Urothelium cell line (cell line): ENCODE measurements at regions not wholly inside any gene's neighbourhood (a gene's known extent, or its start where the extent isn't known, plus 50 kb on each side); places are given as distances from the start of the nearest gene placed in this dataset.

Experiments
- DNase-seq: peaks from one replicate; pipeline ENCODE4 v3.0.0; 2011; ENCODE audit warnings: low spot score, mixed read lengths
- FAIRE-seq: peaks from 2 replicates; lab custom pipeline; 2011; peaks lifted over from hg19 to GRCh38; lab: Jason Lieb, UNC

DNA sequence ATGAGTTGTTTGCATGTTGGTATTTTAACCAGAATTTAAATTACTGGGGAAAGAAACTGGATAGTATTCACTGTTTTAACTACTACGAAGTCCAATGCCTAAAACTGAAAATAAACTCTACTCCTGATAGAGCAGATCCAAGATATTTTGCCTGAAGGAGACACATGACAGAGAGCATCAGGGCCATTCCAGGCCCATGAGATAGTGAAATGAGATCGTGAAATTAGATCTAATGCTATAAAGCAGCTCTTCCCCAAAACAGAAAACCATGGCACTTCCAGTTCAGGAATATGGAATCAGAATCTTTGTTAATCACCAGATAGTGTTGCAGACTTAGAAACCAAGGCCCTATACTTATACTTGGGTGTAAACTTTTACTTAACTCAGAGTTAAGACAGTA, 124.3 kb upstream of the CACNA2D1 start:
- FAIRE-seq = no peak

DNA sequence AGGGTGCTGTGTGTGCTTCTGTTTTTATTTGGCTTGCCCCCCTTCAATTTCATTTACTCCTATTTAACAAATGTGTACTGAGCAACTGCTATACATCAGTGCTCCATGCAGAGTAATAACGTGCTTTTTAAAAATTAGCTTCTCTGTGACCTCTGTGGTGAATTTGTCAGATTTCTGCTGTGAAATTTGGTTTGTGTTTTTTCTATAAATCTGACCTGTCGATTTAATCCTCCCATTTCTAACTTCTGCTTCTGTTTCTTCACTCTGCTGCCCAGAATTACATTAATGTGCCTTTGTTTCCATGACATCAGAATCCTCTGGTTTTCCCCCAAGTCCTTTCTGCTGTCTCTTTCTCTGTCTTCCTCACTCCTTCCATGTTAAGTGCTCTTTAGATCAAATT, 123.8 kb upstream of the CACNA2D1 start:
- DNase-seq (no peak), FAIRE-seq (no peak)

More for the DNA sequence above, 124.3 kb upstream of the CACNA2D1 start:
- DNase-seq = no peak

DNA sequence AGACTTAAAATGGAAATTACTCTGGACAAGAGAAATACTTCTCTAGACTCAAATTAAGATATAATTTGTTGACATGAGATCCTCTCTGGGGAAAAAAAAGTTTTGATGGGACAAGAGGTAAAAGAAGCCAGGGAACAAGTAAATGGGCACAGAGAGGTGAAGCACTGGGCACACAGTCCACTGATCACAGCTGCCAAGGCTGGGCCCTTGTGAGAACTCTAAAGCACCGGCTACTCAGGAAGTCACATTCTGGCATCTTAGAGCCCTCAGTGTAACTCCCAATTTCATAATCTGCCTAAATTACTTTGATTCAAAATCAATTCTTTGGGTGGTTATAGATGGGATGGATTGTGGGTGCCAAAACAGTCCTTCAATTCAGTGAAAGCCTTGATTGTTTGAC, 123.2 kb upstream of the CACNA2D1 start:
- DNase-seq (no peak), FAIRE-seq (no peak)

DNA sequence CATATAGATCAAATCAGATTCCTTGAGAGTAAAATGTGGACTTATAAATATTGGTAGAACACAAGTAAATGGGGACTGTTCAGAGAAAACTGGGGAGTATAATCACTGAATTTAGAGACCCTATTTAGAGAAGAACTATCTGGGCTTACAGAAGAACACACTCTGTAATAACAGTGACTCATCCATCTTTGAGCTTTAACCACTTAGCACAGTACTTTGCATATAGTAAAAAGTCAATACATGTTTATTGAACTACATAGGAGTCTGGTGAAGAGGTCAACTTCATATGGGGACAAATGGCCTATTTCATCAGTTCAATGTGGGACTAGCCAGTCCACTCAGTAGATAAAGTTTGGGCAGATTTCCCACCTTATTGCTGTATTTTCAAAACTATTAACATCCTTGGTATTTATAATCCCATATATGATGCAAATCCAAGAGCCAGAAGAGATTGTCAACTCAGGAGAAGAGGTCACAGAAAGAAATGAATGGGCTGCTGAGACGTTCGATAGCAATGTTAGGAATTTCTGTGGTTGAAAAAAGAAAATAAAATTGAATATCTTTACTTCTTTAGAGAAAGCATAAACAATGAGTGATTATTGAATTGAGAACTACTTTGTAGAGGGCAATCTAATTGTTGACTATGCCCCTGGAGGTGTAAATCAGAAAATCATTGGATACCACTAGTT, 119.3 kb upstream of the CACNA2D1 start:
- peak; percentile 39 for DNase-seq
- FAIRE-seq = peak; percentile 52

DNA sequence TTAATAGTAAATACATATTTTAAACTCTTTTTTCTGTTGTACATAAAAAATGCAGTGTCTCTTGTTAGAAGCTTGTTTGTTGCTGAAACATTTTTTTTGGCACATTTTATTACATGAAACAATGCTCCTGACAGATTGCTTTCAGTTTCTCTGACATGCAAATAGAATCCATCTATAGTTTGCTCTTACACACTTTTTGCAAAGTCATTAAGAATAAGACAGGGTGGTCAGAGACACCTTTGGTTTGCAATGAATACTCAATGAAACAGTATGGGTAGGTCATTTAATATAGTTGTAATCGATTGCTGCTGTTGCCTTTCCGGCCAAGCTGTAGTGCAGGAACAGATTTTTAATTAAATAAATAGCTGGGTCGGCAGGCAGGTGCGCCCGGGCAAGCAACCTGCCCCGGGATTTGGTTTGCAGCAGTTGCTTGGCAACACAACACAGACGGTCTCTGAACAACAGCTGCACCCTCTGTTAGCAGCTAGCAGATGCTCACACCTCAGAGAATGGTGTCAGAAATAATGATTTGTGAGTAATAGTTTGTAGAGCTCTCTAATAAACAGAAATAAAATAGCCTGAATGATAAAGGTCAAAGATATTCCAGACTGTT, 115.7 kb upstream of the CACNA2D1 start:
- FAIRE-seq (peak; percentile 65), DNase-seq (peak; percentile 72)

DNA sequence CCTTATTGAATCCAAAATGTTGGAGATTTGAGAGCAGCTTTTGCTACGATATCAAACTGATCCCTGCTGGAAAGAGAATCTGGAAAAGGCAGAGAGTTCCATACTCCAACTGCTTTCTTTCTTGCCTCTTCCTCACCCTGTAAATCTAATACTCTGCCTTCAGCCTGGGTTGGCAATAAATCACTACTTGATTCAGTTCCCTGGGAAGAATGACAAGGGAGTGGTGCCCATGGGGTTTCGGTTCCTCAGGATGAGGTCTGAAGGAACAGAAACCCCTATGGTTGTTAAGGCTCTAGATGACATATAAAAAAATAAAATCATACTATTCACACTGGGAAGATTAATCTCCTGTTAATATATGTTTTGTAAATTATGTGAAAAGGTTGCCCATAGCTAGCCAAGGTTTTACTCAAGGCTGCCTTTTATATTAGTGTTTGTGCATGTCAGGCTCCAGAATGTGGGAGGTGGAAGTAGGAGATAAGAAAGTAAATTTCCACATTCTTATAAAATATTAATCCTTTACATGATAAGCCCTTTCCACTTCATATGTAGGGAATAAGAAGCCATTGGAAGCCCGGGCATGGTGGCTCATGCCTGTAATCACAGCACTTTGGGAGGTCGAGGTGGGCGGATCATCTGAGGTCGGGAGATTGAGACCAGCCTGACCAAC, 106.2 kb upstream of the CACNA2D1 start:
- DNase-seq (no peak), FAIRE-seq (no peak)

DNA sequence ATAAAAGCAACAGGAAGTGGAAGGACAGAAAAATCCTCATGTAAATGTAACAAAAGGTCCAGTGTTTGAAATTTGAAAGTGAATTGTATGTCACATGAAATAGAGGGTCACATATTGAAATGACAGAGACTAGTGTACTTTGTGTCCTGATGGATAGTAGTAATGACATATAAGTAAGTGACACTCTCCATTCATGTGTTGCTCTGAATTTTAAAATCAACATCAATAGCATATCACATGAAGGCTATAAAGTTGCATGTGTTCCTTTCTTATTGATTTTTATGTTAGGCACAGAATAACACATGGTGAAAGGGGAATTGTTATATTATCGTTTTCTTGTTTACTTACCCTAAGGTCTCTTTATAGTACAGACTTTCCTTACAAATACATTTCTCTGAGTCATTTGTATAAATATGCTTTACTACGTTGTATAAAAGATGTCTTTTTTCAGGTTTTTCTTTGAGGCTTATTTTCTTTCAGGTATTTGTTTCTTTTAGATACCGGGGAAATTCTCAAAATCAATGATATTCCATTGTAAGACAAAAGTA, 104.6 kb upstream of the CACNA2D1 start:
- DNase-seq (no peak), FAIRE-seq (no peak)

DNA sequence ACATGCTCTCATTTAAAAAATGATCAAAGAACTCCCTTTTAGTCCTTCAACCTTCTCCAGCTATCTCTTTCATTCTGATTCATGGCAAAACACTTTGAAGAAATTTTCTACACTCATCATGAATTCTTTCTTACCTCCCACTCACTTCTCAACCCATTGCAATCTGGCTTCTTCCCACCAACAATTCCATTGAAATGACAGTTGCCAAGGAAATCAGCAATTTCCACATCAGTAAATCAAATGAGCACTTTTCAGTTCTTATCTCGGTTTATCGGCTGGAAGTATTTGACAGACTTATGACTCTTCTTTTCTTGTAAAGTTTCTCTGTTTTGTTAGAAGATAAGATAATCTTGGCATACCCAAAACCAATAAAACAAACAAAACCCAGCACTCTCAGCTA, 99.1 kb upstream of the CACNA2D1 start:
- peak; percentile 26 for DNase-seq
- FAIRE-seq = peak; percentile 62

DNA sequence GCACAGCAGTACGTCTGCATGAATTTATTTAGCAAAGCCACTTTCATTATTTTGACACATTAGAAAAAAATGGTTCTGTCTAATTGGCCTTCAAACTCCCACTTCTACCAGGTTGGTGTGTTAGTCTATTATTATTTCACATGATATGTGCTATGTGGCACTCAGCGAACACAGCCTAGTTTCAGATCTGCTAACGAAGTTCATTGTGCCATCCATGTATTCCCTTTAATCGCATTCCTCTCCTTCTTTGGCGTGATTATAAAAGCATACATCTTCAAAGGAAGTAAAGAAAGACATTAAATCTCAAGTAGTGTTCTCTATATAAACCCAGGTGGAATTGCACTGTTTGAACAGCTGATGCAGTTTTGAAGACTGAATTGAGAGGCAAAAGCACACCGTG, 96.4 kb upstream of the CACNA2D1 start:
- FAIRE-seq (peak; percentile 35), DNase-seq (no peak)

DNA sequence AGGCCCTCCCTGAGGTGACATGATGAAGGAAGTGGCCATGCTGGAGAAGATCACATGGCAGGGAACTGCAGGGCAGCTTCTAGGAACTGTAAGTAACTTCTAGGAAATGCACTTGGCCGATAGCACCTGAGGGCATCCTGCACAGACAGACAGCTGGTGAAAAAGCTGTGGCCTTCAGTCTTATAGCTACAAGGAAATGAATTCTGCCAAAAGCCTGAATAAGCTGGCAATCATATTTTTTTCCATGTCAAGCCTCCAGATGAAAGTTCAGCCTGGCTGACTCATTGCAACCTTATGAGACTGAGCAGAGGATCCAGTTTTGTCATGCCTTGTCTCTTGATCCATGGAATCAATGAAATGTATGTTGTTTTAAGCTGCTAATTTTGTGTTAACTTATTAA, 91.1 kb upstream of the CACNA2D1 start:
- DNase-seq (no peak), FAIRE-seq (no peak)

DNA sequence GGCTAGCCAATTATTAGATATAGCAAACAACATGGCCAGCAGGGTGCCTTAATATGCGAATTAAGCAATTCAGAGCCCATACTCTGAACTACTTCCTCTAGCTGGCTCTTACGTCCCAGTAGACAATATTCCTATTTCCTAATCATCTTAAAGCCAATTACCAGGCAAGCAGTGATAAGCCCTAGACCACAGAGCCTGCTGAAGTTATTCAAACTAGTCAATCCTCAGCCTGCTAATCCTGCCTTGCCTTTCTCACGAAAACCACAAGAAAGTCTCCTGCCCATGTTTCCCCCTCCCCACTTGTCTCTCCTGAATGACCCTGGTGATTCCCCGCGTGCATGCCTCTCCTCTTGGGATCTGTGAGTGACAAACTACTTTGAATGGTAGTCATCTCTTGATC, 86.8 kb upstream of the CACNA2D1 start:
- no peak for FAIRE-seq
- DNase-seq = no peak

DNA sequence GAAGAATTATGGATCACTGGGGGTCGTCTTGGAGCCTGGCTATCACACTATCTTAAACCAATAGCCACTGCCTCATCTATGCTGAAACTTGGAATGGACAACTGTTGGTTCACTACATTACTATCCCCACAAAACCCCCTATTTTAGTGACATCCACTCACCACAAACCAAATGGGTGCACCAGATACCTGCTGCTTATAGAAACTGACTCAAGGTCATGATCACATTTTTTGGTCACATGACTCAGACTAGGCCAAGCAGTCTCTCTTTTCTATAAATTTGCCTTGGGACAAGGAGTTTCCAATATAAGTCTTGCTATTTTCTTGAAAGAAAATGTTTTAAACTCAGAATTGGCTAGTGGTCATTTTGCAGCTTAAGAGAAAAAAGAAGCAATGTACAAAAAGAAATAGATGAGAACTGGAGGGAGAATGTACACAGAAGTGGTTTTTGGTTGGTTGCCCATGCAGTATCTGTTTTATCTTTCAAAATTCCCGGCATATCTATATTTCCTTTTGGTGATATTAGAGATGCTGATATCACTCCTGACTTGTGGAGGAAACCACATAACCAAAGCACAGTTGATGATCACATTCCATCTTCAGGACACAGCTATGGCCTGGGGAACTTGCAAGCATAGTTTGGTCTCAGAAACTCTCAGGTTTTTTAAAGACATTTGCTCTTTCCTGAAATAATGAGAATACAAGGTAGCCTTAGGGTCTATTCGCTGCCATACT, 85.2 kb upstream of the CACNA2D1 start:
- FAIRE-seq (no peak), DNase-seq (no peak)

DNA sequence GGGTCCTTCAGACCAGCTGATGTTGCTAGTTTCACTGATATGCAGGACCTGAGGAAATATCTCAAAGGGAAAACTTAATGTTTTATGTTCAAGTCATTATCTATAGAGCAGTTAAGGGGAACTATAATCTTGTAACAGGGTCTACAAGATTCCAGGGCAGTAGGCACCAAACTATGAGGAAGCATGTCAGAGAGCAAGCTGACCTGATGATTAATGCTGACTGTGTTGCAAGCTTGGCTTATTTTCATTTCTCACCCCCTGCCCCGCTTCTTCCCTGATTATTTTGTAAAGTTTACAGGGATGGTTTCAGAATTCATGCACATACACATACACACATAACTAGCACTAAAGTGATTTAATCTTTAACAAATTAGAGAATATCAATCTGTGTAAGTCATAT, 84.3 kb upstream of the CACNA2D1 start:
- DNase-seq = no peak
- no peak for FAIRE-seq

DNA sequence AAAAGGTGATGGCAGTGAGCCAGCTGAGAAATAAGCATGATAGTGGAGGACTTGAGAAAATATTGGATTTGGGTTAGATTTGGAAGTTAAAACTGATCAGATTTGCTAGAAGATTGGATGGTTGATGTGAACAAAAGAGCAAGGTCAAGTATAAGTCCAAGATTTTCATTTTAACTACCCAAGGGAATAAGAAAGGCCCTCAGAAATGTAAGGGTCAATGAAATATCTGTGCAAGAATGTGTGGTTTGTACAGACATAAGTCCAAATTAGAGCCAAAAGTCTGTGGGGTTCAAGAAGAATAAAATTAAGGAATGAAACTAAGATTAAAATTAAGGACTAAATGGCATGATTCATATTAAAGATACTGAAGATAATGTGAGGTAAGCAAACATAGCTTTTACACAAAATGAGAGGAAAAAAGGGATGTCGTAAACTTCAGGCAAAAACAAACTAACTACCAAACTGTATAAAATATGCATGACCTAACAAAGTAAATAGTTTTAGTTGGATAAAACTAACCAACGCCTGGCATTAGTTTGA, 78.4 kb upstream of the CACNA2D1 start:
- DNase-seq = no peak
- no peak for FAIRE-seq

DNA sequence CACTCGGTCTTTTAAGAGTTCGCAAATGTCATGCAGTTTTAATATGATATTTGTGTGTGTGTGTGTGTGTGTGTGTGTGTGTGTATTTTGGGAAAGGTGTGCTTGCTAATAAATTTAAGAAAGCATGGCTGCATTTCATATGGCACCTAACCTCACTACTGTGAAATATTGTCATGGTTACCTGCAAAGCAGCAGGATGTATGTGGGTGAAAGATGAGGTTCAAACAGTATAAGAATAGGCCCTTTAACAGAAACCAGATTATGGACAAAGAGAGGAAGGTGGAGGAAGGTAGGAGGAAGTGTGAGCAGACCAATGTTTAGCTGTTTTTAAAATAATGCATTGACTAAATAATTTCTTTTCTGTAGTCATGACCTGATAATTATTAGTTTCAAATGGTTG, 73.5 kb upstream of the CACNA2D1 start:
- FAIRE-seq (peak; percentile 74), DNase-seq (no peak)

DNA sequence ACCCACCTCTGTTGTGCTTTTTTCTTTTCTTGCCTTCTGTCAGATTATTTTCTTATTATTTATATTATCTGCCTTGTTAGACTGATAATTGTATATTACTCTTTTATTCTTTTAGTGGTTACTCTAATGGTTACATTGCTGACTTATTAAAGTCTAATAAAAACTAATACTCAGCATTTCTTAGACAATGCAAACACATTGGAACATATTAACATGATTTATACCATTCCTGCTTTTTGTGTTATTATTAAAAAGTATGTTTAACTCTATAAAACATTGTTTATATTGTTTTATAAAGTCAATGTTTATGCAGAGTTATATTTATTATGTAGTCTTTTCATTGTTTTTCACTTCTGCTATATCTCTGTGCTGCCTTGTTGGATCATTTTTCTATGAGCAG, 68.0 kb upstream of the CACNA2D1 start:
- no peak for FAIRE-seq
- no peak for DNase-seq

DNA sequence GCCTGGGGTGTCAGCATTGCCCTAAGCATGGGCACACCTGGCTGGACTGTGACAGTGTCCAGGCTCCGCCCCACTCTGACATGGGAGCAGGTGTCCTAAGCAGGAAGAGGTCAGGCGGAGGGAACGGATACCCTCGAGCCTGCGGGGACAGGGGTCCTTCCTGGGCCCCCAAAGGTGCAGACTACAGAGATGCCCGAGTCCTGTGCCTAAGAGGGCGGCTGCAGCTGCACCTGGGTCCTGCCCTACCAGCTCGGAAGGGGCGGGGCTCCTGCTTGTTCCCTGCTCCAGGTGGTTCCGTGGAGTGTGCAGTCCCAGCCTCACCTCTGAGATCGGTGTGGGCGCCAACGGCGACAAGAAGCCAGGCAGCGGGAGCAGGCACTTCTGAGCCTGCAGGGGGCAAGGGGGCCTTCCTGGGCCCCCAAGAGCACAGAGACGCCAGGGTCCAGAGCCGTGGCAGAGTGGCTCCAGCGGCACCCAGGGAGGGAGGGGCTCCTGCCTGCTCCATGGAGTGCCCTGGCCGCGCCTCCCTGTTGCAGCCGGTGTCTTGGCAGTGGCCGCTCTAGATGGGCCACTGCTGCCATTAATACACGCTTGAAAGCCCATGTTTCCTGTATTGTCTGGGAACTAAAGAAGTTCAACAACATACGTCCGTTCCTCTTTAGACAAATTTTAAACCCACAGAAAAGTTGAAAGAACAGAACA, 64.5 kb upstream of the CACNA2D1 start:
- FAIRE-seq (no peak), DNase-seq (no peak)

DNA sequence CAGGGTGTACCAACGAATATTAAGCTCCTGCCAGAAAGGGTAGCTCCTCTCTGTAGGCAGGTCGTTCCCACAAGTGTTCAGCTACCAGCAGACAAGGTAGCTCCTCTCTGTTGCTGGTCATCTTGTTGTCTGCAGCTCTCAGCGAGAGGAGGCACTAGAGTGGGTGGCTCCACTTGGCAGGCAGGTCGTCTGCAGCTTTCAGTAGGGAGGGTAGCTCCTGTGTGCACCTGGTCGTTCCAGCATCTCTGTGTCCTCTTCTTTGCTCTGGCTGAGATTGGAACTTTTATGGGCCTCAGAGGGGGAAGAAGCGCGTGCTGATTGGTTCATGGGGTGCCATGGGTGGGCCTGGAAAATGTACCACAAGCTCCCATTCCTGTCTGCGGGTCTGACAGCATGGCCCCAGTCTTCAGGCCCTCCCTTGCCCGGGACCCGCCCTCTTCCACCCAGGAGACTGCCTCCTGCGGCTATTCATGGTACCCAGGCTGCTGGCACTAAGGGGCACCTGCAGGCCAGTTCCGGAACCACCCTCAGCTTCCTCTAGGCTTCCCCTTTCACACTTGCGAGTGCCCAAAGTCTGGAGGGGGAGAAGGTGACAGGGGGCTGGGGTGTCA, 63.9 kb upstream of the CACNA2D1 start:
- FAIRE-seq (no peak), DNase-seq (no peak)

DNA sequence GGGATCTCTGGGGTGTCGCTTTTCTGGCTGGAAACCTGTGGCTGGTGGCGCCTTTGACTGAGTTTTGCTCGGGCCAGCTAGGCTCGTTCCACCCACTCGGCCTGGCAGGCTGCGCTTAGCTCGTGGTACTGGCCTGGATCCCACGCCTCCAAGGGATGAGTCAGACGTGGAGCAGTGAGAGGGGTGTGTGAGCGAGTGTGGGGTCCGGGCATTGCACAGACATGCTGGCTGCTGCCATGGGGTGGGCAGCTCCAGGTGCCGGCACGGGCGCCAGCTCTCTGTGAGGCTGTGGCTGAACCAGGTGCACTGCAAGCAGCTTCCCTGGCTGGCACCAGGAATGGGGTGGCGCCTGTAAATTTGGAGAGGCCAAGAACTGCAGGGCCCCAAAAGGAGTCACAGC, 63.1 kb upstream of the CACNA2D1 start:
- DNase-seq (peak; percentile 74), FAIRE-seq (peak; percentile 98)

DNA sequence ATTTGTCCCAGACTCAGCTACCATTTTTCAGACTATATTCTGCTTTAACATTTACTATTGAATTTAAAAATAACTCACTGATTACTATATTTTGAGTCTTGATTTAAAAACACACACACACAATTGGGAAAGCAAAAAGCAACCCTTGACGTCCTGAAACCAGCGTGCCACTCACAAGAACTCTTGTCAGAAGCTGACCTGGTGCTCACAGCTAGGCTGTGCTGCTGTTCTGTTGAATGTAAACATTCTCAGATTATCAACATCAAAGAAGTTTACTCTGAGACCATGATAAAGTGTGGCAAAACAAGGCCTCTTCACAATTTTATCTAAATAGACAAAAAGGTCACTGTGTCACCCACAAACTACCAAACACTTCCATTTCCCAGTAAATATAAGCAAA, 62.6 kb upstream of the CACNA2D1 start:
- no peak for FAIRE-seq
- no peak for DNase-seq
